ENCODE measurements at regions not wholly inside any gene's neighbourhood (a gene's known extent, or its start where the extent isn't known, plus 50 kb on each side); places are given as distances from the start of the nearest gene placed in this dataset.

- Mint-ChIP-seq H3K9me3 (peaks cover 2% of the 10 kb centered on the region), H3K36me3 (no peaks in the 10 kb centered on the region), H3K27me3 (ENCODE audit: insufficient read depth, low read depth) (peaks cover 2% of the 10 kb centered on the region), H3K4me3 (no peak overlapping the region), H3K27ac (no peak overlapping the region), H3K4me1 (no peaks in the 10 kb centered on the region)
- no peak overlapping the region for H3K9ac ChIP-seq
- H3K36me3 ChIP-seq = no peaks in the 10 kb centered on the region
- H3F3A ChIP-seq (ENCODE audit: low read depth) = no peaks in the 10 kb centered on the region
- H2AFZ ChIP-seq (replicated peaks) = no peak overlapping the region
- H3K4me2 ChIP-seq = no peak overlapping the region
- H3K4me1 ChIP-seq = no peaks in the 10 kb centered on the region
- H3K27me3 ChIP-seq = no peaks in the 10 kb centered on the region
- TF ChIP-seq EZH2phosphoT487 (IDR thresholded peaks at IDR 0.05) = no peak
- no peak for TF ChIP-seq EZH2 (IDR thresholded peaks at IDR 0.05)
- TF ChIP-seq, protein P1, sequence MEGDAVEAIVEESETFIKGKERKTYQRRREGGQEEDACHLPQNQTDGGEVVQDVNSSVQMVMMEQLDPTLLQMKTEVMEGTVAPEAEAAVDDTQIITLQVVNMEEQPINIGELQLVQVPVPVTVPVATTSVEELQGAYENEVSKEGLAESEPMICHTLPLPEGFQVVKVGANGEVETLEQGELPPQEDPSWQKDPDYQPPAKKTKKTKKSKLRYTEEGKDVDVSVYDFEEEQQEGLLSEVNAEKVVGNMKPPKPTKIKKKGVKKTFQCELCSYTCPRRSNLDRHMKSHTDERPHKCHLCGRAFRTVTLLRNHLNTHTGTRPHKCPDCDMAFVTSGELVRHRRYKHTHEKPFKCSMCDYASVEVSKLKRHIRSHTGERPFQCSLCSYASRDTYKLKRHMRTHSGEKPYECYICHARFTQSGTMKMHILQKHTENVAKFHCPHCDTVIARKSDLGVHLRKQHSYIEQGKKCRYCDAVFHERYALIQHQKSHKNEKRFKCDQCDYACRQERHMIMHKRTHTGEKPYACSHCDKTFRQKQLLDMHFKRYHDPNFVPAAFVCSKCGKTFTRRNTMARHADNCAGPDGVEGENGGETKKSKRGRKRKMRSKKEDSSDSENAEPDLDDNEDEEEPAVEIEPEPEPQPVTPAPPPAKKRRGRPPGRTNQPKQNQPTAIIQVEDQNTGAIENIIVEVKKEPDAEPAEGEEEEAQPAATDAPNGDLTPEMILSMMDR (IDR thresholded peaks at IDR 0.05) = no peak
- no peaks in the 10 kb centered on the region for H3K9me3 ChIP-seq (ENCODE audit: low read depth)
- H4K20me1 ChIP-seq (ENCODE audit: low read depth) = no peaks in the 10 kb centered on the region
- no peaks in the 10 kb centered on the region for H3K79me2 ChIP-seq (ENCODE audit: low read depth)
- no peak for DNase-seq (ENCODE audit: low spot score)
- no peak overlapping the region for H3K27ac ChIP-seq
- H3K4me3 ChIP-seq = no peak overlapping the region
Observed at GRCh38 chr10:128386231-128386630, 260.0 kb upstream of the MKI67 start.

- H3K9me3 Mint-ChIP-seq = peaks cover 2% of the 10 kb centered on the region
- H3F3A ChIP-seq (ENCODE audit: low read depth) = no peaks in the 10 kb centered on the region
- no peaks in the 10 kb centered on the region for H3K79me2 ChIP-seq (ENCODE audit: low read depth)
- H3K4me1 ChIP-seq = no peaks in the 10 kb centered on the region
- TF ChIP-seq, protein P1 (IDR thresholded peaks at IDR 0.05) = no peak
- no peak for TF ChIP-seq EZH2 (IDR thresholded peaks at IDR 0.05)
- no peak for TF ChIP-seq EZH2phosphoT487 (IDR thresholded peaks at IDR 0.05)
- no peak overlapping the region for H3K27ac Mint-ChIP-seq
- H4K20me1 ChIP-seq (ENCODE audit: low read depth) = no peaks in the 10 kb centered on the region
- H3K27me3 ChIP-seq = no peaks in the 10 kb centered on the region
- no peak overlapping the region for H3K4me2 ChIP-seq
- H3K36me3 ChIP-seq = no peaks in the 10 kb centered on the region
- no peaks in the 10 kb centered on the region for H3K4me1 Mint-ChIP-seq
- no peak overlapping the region for H3K9ac ChIP-seq
- no peaks in the 10 kb centered on the region for H3K36me3 Mint-ChIP-seq
- H3K4me3 Mint-ChIP-seq = no peak overlapping the region
- no peak overlapping the region for H3K27ac ChIP-seq
- H3K9me3 ChIP-seq (ENCODE audit: low read depth) = no peaks in the 10 kb centered on the region
- DNase-seq (ENCODE audit: low spot score) = no peak
- peaks cover 2% of the 10 kb centered on the region for H3K27me3 Mint-ChIP-seq (ENCODE audit: insufficient read depth, low read depth)
- H2AFZ ChIP-seq (replicated peaks) = no peak overlapping the region
- H3K4me3 ChIP-seq = no peak overlapping the region
Observed at GRCh38 chr10:128386816-128387604, 260.8 kb upstream of the MKI67 start.

- H3K27ac ChIP-seq = no peak overlapping the region
- no peaks in the 10 kb centered on the region for H3K4me1 Mint-ChIP-seq
- no peak overlapping the region for H3K27ac Mint-ChIP-seq
- no peak overlapping the region for H2AFZ ChIP-seq (replicated peaks)
- no peaks in the 10 kb centered on the region for H3K9me3 ChIP-seq (ENCODE audit: low read depth)
- H3K9ac ChIP-seq = no peak overlapping the region
- H3K4me1 ChIP-seq = no peaks in the 10 kb centered on the region
- H3K36me3 ChIP-seq = no peaks in the 10 kb centered on the region
- H3K36me3 Mint-ChIP-seq = no peaks in the 10 kb centered on the region
- H3K9me3 Mint-ChIP-seq = no peaks in the 10 kb centered on the region
- H4K20me1 ChIP-seq (ENCODE audit: low read depth) = no peaks in the 10 kb centered on the region
- H3K4me3 Mint-ChIP-seq = no peak overlapping the region
- H3F3A ChIP-seq (ENCODE audit: low read depth) = no peaks in the 10 kb centered on the region
- DNase-seq (ENCODE audit: low spot score) = no peak
- peaks cover 2% of the 10 kb centered on the region for H3K27me3 Mint-ChIP-seq (ENCODE audit: insufficient read depth, low read depth)
- no peaks in the 10 kb centered on the region for H3K79me2 ChIP-seq (ENCODE audit: low read depth)
- H3K27me3 ChIP-seq = no peaks in the 10 kb centered on the region
- TF ChIP-seq, protein P1 (IDR thresholded peaks at IDR 0.05) = no peak
- TF ChIP-seq EZH2phosphoT487 (IDR thresholded peaks at IDR 0.05) = no peak
- no peak overlapping the region for H3K4me2 ChIP-seq
- H3K4me3 ChIP-seq = no peak overlapping the region
Observed at GRCh38 chr10:128390596-128390995, 264.4 kb upstream of the MKI67 start.
